Lower leg skin (tissue), 4 donors: ENCODE measurements at regions not wholly inside any gene's neighbourhood (a gene's known extent, or its start where the extent isn't known, plus 50 kb on each side); places are given as distances from the start of the nearest gene placed in this dataset.

Source experiments
- DNase-seq, 2 donors: peaks; one replicate each; pipeline ENCODE4 v3.0.0-alpha.2; 2019; ENCODE audit warnings: low spot score in 2 of 2
- H3K4me3 ChIP-seq: fragments of 200-600 bp; sonication (generic); 2 replicates; pipeline ENCODE4 v1.5.1; 2017; ENCODE audit warnings: mild to moderate bottlenecking, low read depth; ENCODE audit not compliant: poor library complexity, severe bottlenecking
- POLR2A ChIP-seq, 2 donors: fragments of 450-650 bp; IDR thresholded peaks; one replicate each; pipeline ENCODE4 v1.6.1; 2016 to 2017; ENCODE audit warnings: antibody characterized with exemption in 2 of 2, mild to moderate bottlenecking in 1 of 2, moderate library complexity in 1 of 2
- WGBS, 2 donors: methylation state at CpG; one replicate each; pipeline ENCODE4 v1.1.5; 2018; 5-methylcytosine and 5-hydroxymethylcytosine counted together
- intact Hi-C: fragments of 100-400 bp; cut with DNase I; formaldehyde crosslinking; loops from one replicate; pipeline ENCODE4 v1.15.0; 2023; ENCODE audit warnings: low total_unique reads
- TF ChIP-seq, protein P1 (sequence below), 3 donors: fragments of 450-650 bp; IDR thresholded peaks; one replicate each; pipeline ENCODE4 v1.5.1; 2016; ENCODE audit warnings: antibody characterized with exemption in 3 of 3, mild to moderate bottlenecking in 3 of 3, moderate library complexity in 2 of 3

DNA sequence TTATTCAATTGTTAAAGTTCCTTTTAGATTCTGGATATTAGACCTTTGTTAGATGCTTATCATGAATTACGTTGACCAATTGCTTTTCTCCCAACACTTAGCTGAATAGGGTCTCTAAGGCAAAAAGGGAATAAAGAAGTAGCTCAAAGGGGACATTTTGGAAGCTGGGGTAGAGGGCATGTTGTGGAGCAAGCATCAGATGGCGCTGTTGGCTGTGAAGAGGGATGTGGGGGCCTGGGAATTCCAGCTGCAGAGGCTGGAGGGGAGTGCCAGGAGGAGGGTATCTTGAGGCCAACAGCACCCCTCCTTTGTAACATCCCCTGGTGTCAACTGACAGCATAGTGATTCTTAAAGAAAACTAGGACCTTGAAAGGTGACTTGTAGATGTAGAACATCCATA is 198.2 kb downstream of the ADCYAP1 start:
- TF ChIP-seq, protein P1, sequence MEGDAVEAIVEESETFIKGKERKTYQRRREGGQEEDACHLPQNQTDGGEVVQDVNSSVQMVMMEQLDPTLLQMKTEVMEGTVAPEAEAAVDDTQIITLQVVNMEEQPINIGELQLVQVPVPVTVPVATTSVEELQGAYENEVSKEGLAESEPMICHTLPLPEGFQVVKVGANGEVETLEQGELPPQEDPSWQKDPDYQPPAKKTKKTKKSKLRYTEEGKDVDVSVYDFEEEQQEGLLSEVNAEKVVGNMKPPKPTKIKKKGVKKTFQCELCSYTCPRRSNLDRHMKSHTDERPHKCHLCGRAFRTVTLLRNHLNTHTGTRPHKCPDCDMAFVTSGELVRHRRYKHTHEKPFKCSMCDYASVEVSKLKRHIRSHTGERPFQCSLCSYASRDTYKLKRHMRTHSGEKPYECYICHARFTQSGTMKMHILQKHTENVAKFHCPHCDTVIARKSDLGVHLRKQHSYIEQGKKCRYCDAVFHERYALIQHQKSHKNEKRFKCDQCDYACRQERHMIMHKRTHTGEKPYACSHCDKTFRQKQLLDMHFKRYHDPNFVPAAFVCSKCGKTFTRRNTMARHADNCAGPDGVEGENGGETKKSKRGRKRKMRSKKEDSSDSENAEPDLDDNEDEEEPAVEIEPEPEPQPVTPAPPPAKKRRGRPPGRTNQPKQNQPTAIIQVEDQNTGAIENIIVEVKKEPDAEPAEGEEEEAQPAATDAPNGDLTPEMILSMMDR (IDR thresholded peaks at IDR 0.05): no peak
- no peak for TF ChIP-seq POLR2A (IDR thresholded peaks at IDR 0.05)
- no peak overlapping the region for H3K4me3 ChIP-seq
- intact Hi-C loops: no loop called here
- no peak for DNase-seq
- WGBS, 2 donors: 68 to 74% methylated on average over 2 of the region's 2 CpGs

DNA sequence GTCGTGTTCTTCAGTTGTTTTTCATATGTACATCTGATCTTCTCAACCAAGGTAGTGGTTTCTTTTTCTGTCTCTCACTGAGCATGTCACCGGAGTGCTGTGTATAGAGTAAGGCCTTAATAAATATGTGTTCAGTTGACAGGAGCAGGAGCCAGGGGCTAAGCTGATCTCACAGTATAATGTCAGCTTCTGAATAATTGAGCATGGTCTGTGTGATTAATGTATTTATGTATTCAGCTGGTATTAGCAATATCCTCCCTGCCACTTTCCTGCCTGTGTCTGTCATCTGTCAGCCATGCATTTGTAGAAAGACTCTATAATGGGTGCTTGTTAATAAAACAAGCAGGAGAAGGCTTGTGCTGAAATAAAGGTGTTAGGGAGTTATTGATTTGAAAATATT is 198.9 kb downstream of the ADCYAP1 start:
- 32 to 33% methylated on average over 2 of the region's 2 CpGs for WGBS, 2 donors
- intact Hi-C loops: no loop called here
- DNase-seq: no peak
- H3K4me3 ChIP-seq: no peak overlapping the region
- TF ChIP-seq POLR2A (IDR thresholded peaks at IDR 0.05): no peak
- TF ChIP-seq, protein P1 (IDR thresholded peaks at IDR 0.05): no peak

DNA sequence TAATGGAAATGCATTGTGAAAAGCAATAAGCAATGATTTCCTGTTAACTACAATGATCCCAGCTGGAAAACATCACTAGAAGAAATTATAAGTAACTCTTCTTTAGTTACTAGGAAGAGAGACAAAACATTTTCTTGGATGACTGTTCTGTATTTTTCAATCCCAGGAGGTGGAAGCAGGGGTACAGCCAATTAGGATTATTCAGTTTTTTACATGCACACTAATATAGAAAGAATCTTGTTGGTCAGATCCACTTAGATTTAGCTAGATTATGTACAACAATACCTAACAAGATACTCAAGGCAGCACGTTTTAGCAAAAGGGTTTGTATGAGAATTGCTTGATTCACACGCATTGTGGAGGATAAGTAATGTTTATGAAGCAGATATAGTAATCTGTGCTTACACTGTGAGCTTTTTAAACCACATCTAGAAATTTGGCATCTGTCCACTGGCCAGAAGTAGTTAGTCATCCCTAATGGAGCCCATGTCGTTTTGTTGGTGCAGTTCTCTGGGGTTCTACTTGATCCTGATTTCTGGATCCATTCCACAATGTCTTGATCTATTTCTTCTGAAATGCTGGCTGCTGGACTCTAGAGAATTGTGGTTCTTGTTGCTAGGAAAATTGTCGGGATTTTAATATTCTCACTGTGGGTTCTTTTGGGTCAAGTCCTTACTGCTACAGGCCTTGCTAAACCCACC is 199.7 kb downstream of the ADCYAP1 start:
- TF ChIP-seq POLR2A (IDR thresholded peaks at IDR 0.05): no peak
- WGBS, 2 donors: 57 to 62% methylated on average over 4 of the region's 4 CpGs
- H3K4me3 ChIP-seq: no peak overlapping the region
- intact Hi-C loops: no loop called here
- no peak for DNase-seq

DNA sequence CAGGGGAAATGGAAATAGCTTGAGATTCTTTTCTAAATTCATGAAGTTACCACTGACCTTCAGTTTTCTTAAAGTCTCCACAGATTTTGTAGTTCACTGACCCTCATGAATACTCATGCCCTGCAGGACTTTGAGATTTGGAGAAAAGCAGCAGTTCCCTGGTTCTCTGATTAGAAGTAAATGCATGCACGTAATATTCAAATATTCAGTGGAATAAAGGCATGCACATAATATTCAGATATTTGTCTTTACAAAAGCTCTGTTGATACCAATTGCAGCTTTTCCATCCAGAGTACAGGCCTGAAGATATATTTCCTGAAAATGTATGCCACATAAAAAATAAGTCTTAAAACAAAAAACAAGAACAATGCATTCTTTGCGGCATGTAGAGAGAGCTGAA is 219.8 kb downstream of the ADCYAP1 start:
- H3K4me3 ChIP-seq: no peak overlapping the region
- intact Hi-C loops: no loop called here
- 89 to 90% methylated on average over 2 of the region's 2 CpGs for WGBS, 2 donors
- TF ChIP-seq POLR2A (IDR thresholded peaks at IDR 0.05): no peak
- TF ChIP-seq, protein P1 (IDR thresholded peaks at IDR 0.05): no peak
- no peak for DNase-seq

DNA sequence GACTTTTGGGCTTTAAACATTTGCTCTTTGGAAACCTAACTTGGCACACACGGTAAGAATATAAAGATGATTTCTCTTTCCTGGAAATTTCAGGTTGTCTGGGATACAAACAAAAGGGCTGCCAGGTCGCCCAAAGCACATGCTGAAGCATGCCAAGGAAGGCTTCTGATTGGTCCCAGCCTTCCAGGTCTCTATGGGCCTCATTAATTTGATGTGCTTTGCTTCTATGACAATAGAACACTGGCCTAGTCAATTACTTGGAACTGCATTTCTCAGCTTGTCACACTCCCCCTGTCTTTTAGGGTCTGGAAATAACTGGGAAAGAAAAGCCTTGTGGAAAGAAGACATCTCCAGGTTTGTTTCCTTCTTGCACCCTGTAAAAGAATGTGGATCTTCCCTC is 228.9 kb downstream of the ADCYAP1 start:
- WGBS, 2 donors: 37 to 43% methylated on average over 2 of the region's 2 CpGs
- no peak for TF ChIP-seq POLR2A (IDR thresholded peaks at IDR 0.05)
- TF ChIP-seq, protein P1 (IDR thresholded peaks at IDR 0.05): no peak
- DNase-seq: no peak
- intact Hi-C loops: no loop called here
- H3K4me3 ChIP-seq: no peak overlapping the region

DNA sequence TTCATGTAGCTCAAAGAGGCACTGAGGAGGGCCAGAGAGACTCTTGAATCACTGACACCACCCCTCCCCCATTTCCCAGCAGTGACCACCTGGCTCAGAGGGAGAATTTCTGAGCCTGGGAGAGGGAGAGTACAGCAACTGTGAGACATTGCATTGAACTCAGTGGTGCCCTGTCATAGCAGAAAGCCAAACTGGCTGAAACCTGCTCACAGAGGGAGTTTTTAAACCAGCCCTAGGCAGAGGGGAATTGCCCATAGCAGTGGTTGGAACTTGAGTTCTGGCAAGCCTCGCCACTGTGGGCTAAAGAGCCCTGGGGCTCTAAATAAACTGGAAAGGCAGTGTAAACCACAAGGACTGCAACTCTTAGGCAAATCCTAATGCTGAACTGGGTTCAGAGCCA is 243.1 kb downstream of the ADCYAP1 start:
- H3K4me3 ChIP-seq: no peak overlapping the region
- WGBS, 2 donors: 50 to 67% methylated on average over 1 of the region's 1 CpG
- no peak for DNase-seq
- TF ChIP-seq, protein P1 (IDR thresholded peaks at IDR 0.05): no peak
- TF ChIP-seq POLR2A (IDR thresholded peaks at IDR 0.05): no peak
- intact Hi-C loops: no loop called here
